Mesenchymal stem cell (in vitro differentiated cells and primary cell): ENCODE measurements at regions not wholly inside any gene's neighbourhood (a gene's known extent, or its start where the extent isn't known, plus 50 kb on each side); places are given as distances from the start of the nearest gene placed in this dataset.

Source experiments
- DNase-seq: peaks from one replicate; pipeline ENCODE4 v3.0.0-alpha.2; 2013
- H2AFZ ChIP-seq: one replicate; pipeline ENCODE4 v1.6.1; 2013; ENCODE audit warnings: low read depth, mild to moderate bottlenecking, control low read depth, inconsistent platforms, low read length, moderate library complexity
- H2AK5ac ChIP-seq: 2 replicates; pipeline ENCODE4 v1.6.1; 2013; ENCODE audit warnings: low read length, moderate library complexity, mild to moderate bottlenecking, inconsistent platforms; ENCODE audit not compliant: severe bottlenecking
- H2BK120ac ChIP-seq: one replicate; pipeline ENCODE4 v1.6.1; 2013; ENCODE audit warnings: low read depth, mild to moderate bottlenecking, inconsistent platforms, low read length, moderate library complexity
- H2BK12ac ChIP-seq, 2 experiments: one replicate each; pipeline ENCODE4 v1.6.1; 2013; ENCODE audit warnings: inconsistent platforms in 2 of 2, low read length in 2 of 2, mild to moderate bottlenecking in 2 of 2, moderate library complexity in 2 of 2, control low read depth in 1 of 2
- H2BK15ac ChIP-seq: one replicate; pipeline ENCODE4 v1.6.1; 2013; ENCODE audit warnings: mild to moderate bottlenecking, low read depth, inconsistent platforms; ENCODE audit not compliant: poor library complexity, severe bottlenecking
- H2BK5ac ChIP-seq: 2 replicates; pipeline ENCODE4 v1.6.1; 2013; ENCODE audit warnings: low read depth, mild to moderate bottlenecking, low read length, control low read depth, inconsistent platforms; ENCODE audit not compliant: poor library complexity, severe bottlenecking
- H3K14ac ChIP-seq, 2 experiments: one replicate each; pipeline ENCODE4 v1.6.1; 2013; ENCODE audit warnings: inconsistent platforms in 2 of 2, low read length in 2 of 2, control low read depth in 1 of 2, mild to moderate bottlenecking in 1 of 2, moderate library complexity in 1 of 2
- H3K18ac ChIP-seq, 2 experiments: one replicate each; pipeline ENCODE4 v1.6.1; 2013; ENCODE audit warnings: inconsistent platforms in 2 of 2, low read length in 2 of 2, control low read depth in 1 of 2, low read depth in 1 of 2, mild to moderate bottlenecking in 1 of 2
- H3K23ac ChIP-seq, 2 experiments: one replicate each; pipeline ENCODE4 v1.6.1; 2013; ENCODE audit warnings: inconsistent platforms in 2 of 2, low read length in 2 of 2, mild to moderate bottlenecking in 2 of 2, moderate library complexity in 2 of 2, control low read depth in 1 of 2
- H3K27ac ChIP-seq: 2 replicates; pipeline ENCODE4 v1.5.1; 2013; ENCODE audit warnings: mild to moderate bottlenecking, moderate library complexity, low read length, control low read depth, inconsistent platforms; ENCODE audit not compliant: poor library complexity, severe bottlenecking
- H3K27me3 ChIP-seq, 2 experiments: 2 replicates each; pipeline versions ENCODE4 v1.6.1 to v1.7.0; 2013; ENCODE audit warnings: low read length in 2 of 2, mild to moderate bottlenecking in 2 of 2, moderate library complexity in 2 of 2, control low read depth in 1 of 2, inconsistent platforms in 1 of 2; ENCODE audit not compliant: control insufficient read depth in 1 of 2, insufficient read depth in 1 of 2
- H3K36me3 ChIP-seq, 2 experiments: 2 replicates each; pipeline versions ENCODE4 v1.6.1 to v1.7.0; 2013; ENCODE audit warnings: low read length in 2 of 2, control low read depth in 1 of 2, inconsistent platforms in 1 of 2, low read depth in 1 of 2, mild to moderate bottlenecking in 1 of 2; ENCODE audit not compliant: insufficient read depth in 2 of 2, control insufficient read depth in 1 of 2
- H3K4ac ChIP-seq, 2 experiments: one replicate each; pipeline ENCODE4 v1.6.1; 2013; ENCODE audit warnings: inconsistent platforms in 2 of 2, low read length in 2 of 2, mild to moderate bottlenecking in 2 of 2, moderate library complexity in 2 of 2, control low read depth in 1 of 2, low read depth in 1 of 2
- H3K4me1 ChIP-seq: 2 replicates; pipeline ENCODE4 v1.6.1; 2013; ENCODE audit warnings: low read depth, low read length, control low read depth; ENCODE audit not compliant: control insufficient read depth, insufficient read depth
- H3K4me2 ChIP-seq: 2 replicates; pipeline ENCODE4 v1.6.1; 2013; ENCODE audit warnings: low read length, mild to moderate bottlenecking, inconsistent platforms; ENCODE audit not compliant: poor library complexity, severe bottlenecking
- H3K4me3 ChIP-seq, 2 experiments: 2 replicates each; pipeline versions ENCODE4 v1.5.1 to v1.7.0; 2013; ENCODE audit warnings: low read length in 2 of 2, mild to moderate bottlenecking in 2 of 2, control low read depth in 1 of 2, low read depth in 1 of 2; ENCODE audit not compliant: insufficient read depth in 1 of 2
- H3K79me1 ChIP-seq: replicated peaks from 2 replicates; pipeline ENCODE4 v1.6.1; 2013; ENCODE audit warnings: mild to moderate bottlenecking, control low read depth, low read length, inconsistent platforms; ENCODE audit not compliant: poor library complexity, severe bottlenecking
- H3K9ac ChIP-seq: 2 replicates; pipeline ENCODE4 v1.7.0; 2013; ENCODE audit warnings: mild to moderate bottlenecking, low read length, moderate library complexity
- H3K9me3 ChIP-seq: 2 replicates; pipeline ENCODE4 v1.7.0; 2013; ENCODE audit warnings: mild to moderate bottlenecking, low read length; ENCODE audit not compliant: control insufficient read depth
- H4K8ac ChIP-seq: one replicate; pipeline ENCODE4 v1.6.1; 2013; ENCODE audit warnings: inconsistent platforms, mild to moderate bottlenecking, low read length, moderate library complexity
- H4K91ac ChIP-seq: one replicate; pipeline ENCODE4 v1.6.1; 2013; ENCODE audit warnings: mild to moderate bottlenecking, low read length, inconsistent platforms
- WGBS: methylation state at CpG from one replicate; pipeline ENCODE4 v1.1.7; 2013; ENCODE audit warnings: mixed read lengths; 5-methylcytosine and 5-hydroxymethylcytosine counted together

- Histone ChIP-seq H2BK5ac (no peak overlapping the region), H3K4me2 (no peak overlapping the region), H3K9ac (no peak overlapping the region), H3K4ac (no peak overlapping the region), H3K27ac (no peak overlapping the region), H3K23ac (no peak overlapping the region), H3K79me1 (no peaks in the 10 kb centered on the region), H3K14ac (no peak overlapping the region), H4K91ac (no peak overlapping the region), H3K18ac (no peak overlapping the region), H2BK12ac (no peak overlapping the region), H2AK5ac (no peak overlapping the region), H4K8ac (no peak overlapping the region), H3K4me3 (no peak overlapping the region), H3K9me3 (no peaks in the 10 kb centered on the region), H2BK120ac (no peak overlapping the region), H3K27me3 (no peaks in the 10 kb centered on the region), H3K36me3 (no peaks in the 10 kb centered on the region), H3K4me1 (no peaks in the 10 kb centered on the region), H2BK15ac (no peak overlapping the region), H2AFZ (no peak overlapping the region)
- whole genome bisulfite sequencing, result 31% methylated on average over 13 of the region's 19 CpGs
- no peak for DNase-seq
These were observed 650.4 kb upstream of the RBFOX1 start for GRCh38 chr16:6682142-6682811.

GRCh38 chr16:6678586-6678985, 654.1 kb upstream of the RBFOX1 start:
- no peaks in the 10 kb centered on the region for H3K79me1 ChIP-seq
- no peaks in the 10 kb centered on the region for H3K27me3 ChIP-seq
- no peak overlapping the region for H3K27ac ChIP-seq
- no peak overlapping the region for H2AK5ac ChIP-seq
- H3K4ac ChIP-seq, result no peak overlapping the region
- no peaks in the 10 kb centered on the region for H3K9me3 ChIP-seq
- no peak for DNase-seq
- H2AFZ ChIP-seq, result no peak overlapping the region
- no peak overlapping the region for H4K8ac ChIP-seq
- H3K14ac ChIP-seq, result no peak overlapping the region
- no peaks in the 10 kb centered on the region for H3K4me1 ChIP-seq
- 46% methylated on average over 2 of the region's 3 CpGs for WGBS
- H2BK5ac ChIP-seq, result no peak overlapping the region
- H2BK120ac ChIP-seq, result no peak overlapping the region
- no peak overlapping the region for H3K4me2 ChIP-seq
- no peak overlapping the region for H3K4me3 ChIP-seq
- H2BK15ac ChIP-seq, result no peak overlapping the region
- H3K18ac ChIP-seq, result no peak overlapping the region
- no peak overlapping the region for H3K9ac ChIP-seq
- H3K23ac ChIP-seq, result no peak overlapping the region
- no peak overlapping the region for H2BK12ac ChIP-seq
- H4K91ac ChIP-seq, result no peak overlapping the region
- H3K36me3 ChIP-seq, result no peaks in the 10 kb centered on the region

GRCh38 chr16:6674071-6674470, 658.6 kb upstream of the RBFOX1 start:
- Histone ChIP-seq H2BK5ac (no peak overlapping the region), H3K4me1 (no peaks in the 10 kb centered on the region), H3K27me3 (no peaks in the 10 kb centered on the region), H4K91ac (no peak overlapping the region), H3K27ac (no peak overlapping the region), H2BK120ac (no peak overlapping the region), H3K79me1 (no peaks in the 10 kb centered on the region), H4K8ac (no peak overlapping the region), H2AFZ (no peak overlapping the region), H3K4me2 (no peak overlapping the region), H3K14ac (no peak overlapping the region), H3K36me3 (no peaks in the 10 kb centered on the region), H2BK12ac (no peak overlapping the region), H3K4me3 (no peak overlapping the region), H2AK5ac (no peak overlapping the region), H2BK15ac (no peak overlapping the region), H3K4ac (no peak overlapping the region), H3K18ac (no peak overlapping the region), H3K23ac (no peak overlapping the region), H3K9ac (no peak overlapping the region), H3K9me3 (no peaks in the 10 kb centered on the region)
- DNase-seq, result no peak
- 82% methylated on average over 4 of the region's 4 CpGs for whole genome bisulfite sequencing

GRCh38 chr16:6672507-6672906, 660.1 kb upstream of the RBFOX1 start:
- no peak overlapping the region for H4K8ac ChIP-seq
- no peak overlapping the region for H2AK5ac ChIP-seq
- H3K36me3 ChIP-seq, result no peaks in the 10 kb centered on the region
- no peak overlapping the region for H3K23ac ChIP-seq
- H3K9ac ChIP-seq, result no peak overlapping the region
- WGBS, result 83% methylated on average over 2 of the region's 2 CpGs
- no peak overlapping the region for H3K4me2 ChIP-seq
- H2BK5ac ChIP-seq, result no peak overlapping the region
- H3K14ac ChIP-seq, result no peak overlapping the region
- H3K79me1 ChIP-seq, result no peaks in the 10 kb centered on the region
- H3K4ac ChIP-seq, result no peak overlapping the region
- H3K9me3 ChIP-seq, result no peaks in the 10 kb centered on the region
- no peak for DNase-seq
- no peak overlapping the region for H2AFZ ChIP-seq
- no peak overlapping the region for H3K27ac ChIP-seq
- no peak overlapping the region for H2BK120ac ChIP-seq
- no peaks in the 10 kb centered on the region for H3K27me3 ChIP-seq
- no peak overlapping the region for H4K91ac ChIP-seq
- no peak overlapping the region for H3K18ac ChIP-seq
- H3K4me1 ChIP-seq, result no peaks in the 10 kb centered on the region
- H3K4me3 ChIP-seq, result no peak overlapping the region
- H2BK15ac ChIP-seq, result no peak overlapping the region
- no peak overlapping the region for H2BK12ac ChIP-seq
